MM.1S (cell line): ENCODE measurements at regions not wholly inside any gene's neighbourhood (a gene's known extent, or its start where the extent isn't known, plus 50 kb on each side); places are given as distances from the start of the nearest gene placed in this dataset.

Experiments
- DNase-seq: peaks from one replicate; pipeline ENCODE4 v3.0.0-alpha.2; 2015
- H2AFZ ChIP-seq: fragments of 300-600 bp; sonication (generic); 2 replicates; pipeline ENCODE4 v1.6.0; 2016; ENCODE audit warnings: antibody characterized with exemption, low read length
- H3F3A ChIP-seq: fragments of 300-600 bp; sonication (generic); 2 replicates; pipeline ENCODE4 v1.6.1; 2016; ENCODE audit warnings: mild to moderate bottlenecking, antibody characterized with exemption, low read length, moderate library complexity, mixed read lengths; ENCODE audit not compliant: insufficient read depth
- H3K27ac ChIP-seq: fragments of 300-600 bp; sonication (generic); 2 replicates; pipeline ENCODE4 v1.5.1; 2016; ENCODE audit warnings: mild to moderate bottlenecking, low read length
- H3K27me3 ChIP-seq: fragments of 300-600 bp; sonication (generic); replicated peaks from 2 replicates; pipeline ENCODE4 v1.6.0; 2016; ENCODE audit warnings: low read length; ENCODE audit not compliant: insufficient read depth
- H3K36me3 ChIP-seq: fragments of 300-600 bp; sonication (generic); replicated peaks from 2 replicates; pipeline ENCODE4 v1.6.1; 2016; ENCODE audit warnings: mild to moderate bottlenecking, low read length, mixed read lengths; ENCODE audit not compliant: insufficient read depth
- H3K4me1 ChIP-seq: fragments of 300-600 bp; sonication (generic); 2 replicates; pipeline ENCODE4 v1.6.1; 2016; ENCODE audit warnings: low read length, mixed read lengths
- H3K4me2 ChIP-seq: fragments of 300-600 bp; sonication (generic); 2 replicates; pipeline ENCODE4 v1.6.0; 2016; ENCODE audit warnings: low read depth, low read length
- H3K4me3 ChIP-seq: fragments of 300-600 bp; sonication (generic); 2 replicates; pipeline ENCODE4 v1.5.1; 2016; ENCODE audit warnings: low read length, mixed read lengths
- H3K79me2 ChIP-seq: fragments of 300-600 bp; sonication (generic); 2 replicates; pipeline ENCODE4 v1.6.1; 2016; ENCODE audit warnings: mixed run types, low read length, mixed read lengths
- H3K9ac ChIP-seq: fragments of 300-600 bp; sonication (generic); 2 replicates; pipeline ENCODE4 v1.6.1; 2016; ENCODE audit warnings: low read length, mixed read lengths
- H3K9me2 ChIP-seq: fragments of 300-600 bp; sonication (generic); replicated peaks from 2 replicates; pipeline ENCODE4 v1.6.1; 2016; ENCODE audit warnings: mild to moderate bottlenecking, low read length, mixed read lengths; ENCODE audit not compliant: insufficient read depth
- H3K9me3 ChIP-seq: fragments of 300-600 bp; sonication (generic); replicated peaks from 2 replicates; pipeline ENCODE4 v1.6.1; 2016; ENCODE audit warnings: mild to moderate bottlenecking, low read length, mixed read lengths; ENCODE audit not compliant: insufficient read depth
- H4K20me1 ChIP-seq: fragments of 300-600 bp; sonication (generic); 2 replicates; pipeline ENCODE4 v1.6.1; 2016; ENCODE audit warnings: mild to moderate bottlenecking, low read length, moderate library complexity, mixed read lengths; ENCODE audit not compliant: insufficient read depth
- CTCF ChIP-seq: fragments of 300-600 bp; sonication (generic); IDR thresholded peaks from 2 replicates; pipeline ENCODE4 v1.5.1; 2016; ENCODE audit warnings: antibody characterized with exemption, low read length, mixed read lengths
- EZH2 ChIP-seq: fragments of 300-600 bp; sonication (generic); optimal IDR thresholded peaks from 2 replicates; pipeline ENCODE3; 2017; ENCODE audit warnings: low read depth, mild to moderate bottlenecking, antibody characterized with exemption, low read length, mixed read lengths
- EZH2phosphoT487 ChIP-seq: fragments of 300-600 bp; sonication (generic); IDR thresholded peaks from 2 replicates; pipeline ENCODE4 v1.6.1; 2018; ENCODE audit warnings: antibody characterized with exemption, low read length

GRCh38 chr14:22383515-22384166, 205.4 kb downstream of the DAD1 start:
- no peak for DNase-seq
- TF ChIP-seq EZH2phosphoT487 (no peak), EZH2 (no peak), CTCF (no peak)
- H3K36me3 ChIP-seq: no peaks in the 10 kb centered on the region
- no peak overlapping the region for H2AFZ ChIP-seq
- H3F3A ChIP-seq: no peaks in the 10 kb centered on the region
- H3K4me2 ChIP-seq: no peak overlapping the region
- H3K79me2 ChIP-seq: no peaks in the 10 kb centered on the region
- no peaks in the 10 kb centered on the region for H3K9me2 ChIP-seq
- no peaks in the 10 kb centered on the region for H4K20me1 ChIP-seq
- no peaks in the 10 kb centered on the region for H3K9me3 ChIP-seq
- no peak overlapping the region for H3K4me3 ChIP-seq
- H3K4me1 ChIP-seq: no peaks in the 10 kb centered on the region
- no peak overlapping the region for H3K9ac ChIP-seq
- no peak overlapping the region for H3K27ac ChIP-seq
- no peaks in the 10 kb centered on the region for H3K27me3 ChIP-seq

- TF ChIP-seq EZH2 (no peak), CTCF (no peak), EZH2phosphoT487 (no peak)
- Histone ChIP-seq H3F3A (no peaks in the 10 kb centered on the region), H4K20me1 (no peaks in the 10 kb centered on the region), H3K79me2 (no peaks in the 10 kb centered on the region), H3K4me2 (no peak overlapping the region), H3K9me2 (no peaks in the 10 kb centered on the region), H3K27ac (no peak overlapping the region), H3K9me3 (no peaks in the 10 kb centered on the region), H3K36me3 (no peaks in the 10 kb centered on the region), H2AFZ (no peak overlapping the region), H3K4me3 (no peak overlapping the region), H3K4me1 (no peaks in the 10 kb centered on the region), H3K9ac (no peak overlapping the region), H3K27me3 (no peaks in the 10 kb centered on the region)
- no peak for DNase-seq
Measured at GRCh38 chr14:22382955-22383354, 206.1 kb downstream of the DAD1 start.

GRCh38 chr14:22382395-22382794, 206.6 kb downstream of the DAD1 start:
- TF ChIP-seq EZH2: no peak
- no peak for TF ChIP-seq CTCF
- TF ChIP-seq EZH2phosphoT487: no peak
- Histone ChIP-seq H3K36me3 (no peaks in the 10 kb centered on the region), H3F3A (no peaks in the 10 kb centered on the region), H4K20me1 (no peaks in the 10 kb centered on the region), H3K9me3 (no peaks in the 10 kb centered on the region), H3K9me2 (no peaks in the 10 kb centered on the region), H3K9ac (no peak overlapping the region), H3K4me2 (no peak overlapping the region), H3K79me2 (no peaks in the 10 kb centered on the region), H3K27ac (no peak overlapping the region), H3K4me3 (no peak overlapping the region), H3K27me3 (no peaks in the 10 kb centered on the region), H3K4me1 (no peaks in the 10 kb centered on the region), H2AFZ (no peak overlapping the region)
- DNase-seq: no peak
